Thoracic aorta (tissue), 2 donors: ENCODE measurements at regions not wholly inside any gene's neighbourhood (a gene's known extent, or its start where the extent isn't known, plus 50 kb on each side); places are given as distances from the start of the nearest gene placed in this dataset.

Experiments used
- ATAC-seq: fragments of 150-250 bp; one replicate; pipeline ENCODE4 v1.8.0; 2017; ENCODE audit warnings: low read depth; ENCODE audit not compliant: insufficient number of reproducible peaks, low FRiP score
- DNase-seq: peaks from one replicate; pipeline ENCODE4 v3.0.0-alpha.2; 2020; ENCODE audit warnings: low spot score
- H3K27ac ChIP-seq, 2 donors: fragments of 200-600 bp; sonication (generic); 1 replicate in 1 of 2; 2 replicates in 1 of 2; pipeline ENCODE4 v1.5.1; 2016; ENCODE audit warnings: mild to moderate bottlenecking in 2 of 2, moderate library complexity in 2 of 2
- H3K27me3 ChIP-seq: fragments of 200-600 bp; sonication (generic); replicated peaks from 2 replicates; pipeline ENCODE4 v1.6.0; 2016; ENCODE audit warnings: mild to moderate bottlenecking; ENCODE audit not compliant: insufficient read depth
- H3K36me3 ChIP-seq: fragments of 200-600 bp; sonication (generic); one replicate; pipeline ENCODE4 v1.5.1; 2016
- H3K4me1 ChIP-seq, 2 donors: fragments of 200-600 bp; sonication (generic); 1 replicate in 1 of 2; 2 replicates in 1 of 2; pipeline versions ENCODE4 v1.5.1 to v1.6.0; 2016; ENCODE audit warnings: low read depth in 2 of 2, mild to moderate bottlenecking in 1 of 2; ENCODE audit not compliant: control insufficient read depth in 1 of 2
- H3K4me3 ChIP-seq: fragments of 200-600 bp; sonication (generic); 2 replicates; pipeline ENCODE4 v1.5.1; 2016; ENCODE audit warnings: mild to moderate bottlenecking
- H3K9me3 ChIP-seq: fragments of 200-600 bp; sonication (generic); 2 replicates; pipeline ENCODE4 v1.5.1; 2016
- TF ChIP-seq, protein P1 (sequence below): fragments of 200-600 bp; sonication (generic); IDR thresholded peaks from one replicate; pipeline ENCODE4 v1.5.1; 2019; ENCODE audit warnings: antibody characterized with exemption

DNA sequence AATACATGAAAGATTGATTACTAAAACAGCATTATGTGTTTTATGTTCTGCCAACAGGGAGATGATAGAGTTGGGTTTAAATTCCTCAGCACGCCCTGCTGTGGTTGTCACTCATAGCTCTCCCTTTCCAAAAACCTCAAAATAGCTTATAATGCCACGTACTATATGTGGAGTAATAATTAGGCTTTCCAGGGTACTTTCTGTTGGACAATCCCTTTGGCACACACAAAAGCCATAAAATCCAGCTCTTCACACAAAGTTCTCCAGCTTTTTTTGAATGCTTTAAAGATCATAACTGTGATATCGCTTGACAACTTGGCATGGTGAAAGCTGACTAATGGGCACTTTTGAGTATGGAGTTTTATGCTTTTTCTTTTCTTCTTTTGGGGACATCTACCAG, 145.3 kb upstream of the DCN start:
- peaks cover 10 to 25% of the 10 kb centered on the region in 2 donors for H3K4me1 ChIP-seq
- TF ChIP-seq, protein P1, sequence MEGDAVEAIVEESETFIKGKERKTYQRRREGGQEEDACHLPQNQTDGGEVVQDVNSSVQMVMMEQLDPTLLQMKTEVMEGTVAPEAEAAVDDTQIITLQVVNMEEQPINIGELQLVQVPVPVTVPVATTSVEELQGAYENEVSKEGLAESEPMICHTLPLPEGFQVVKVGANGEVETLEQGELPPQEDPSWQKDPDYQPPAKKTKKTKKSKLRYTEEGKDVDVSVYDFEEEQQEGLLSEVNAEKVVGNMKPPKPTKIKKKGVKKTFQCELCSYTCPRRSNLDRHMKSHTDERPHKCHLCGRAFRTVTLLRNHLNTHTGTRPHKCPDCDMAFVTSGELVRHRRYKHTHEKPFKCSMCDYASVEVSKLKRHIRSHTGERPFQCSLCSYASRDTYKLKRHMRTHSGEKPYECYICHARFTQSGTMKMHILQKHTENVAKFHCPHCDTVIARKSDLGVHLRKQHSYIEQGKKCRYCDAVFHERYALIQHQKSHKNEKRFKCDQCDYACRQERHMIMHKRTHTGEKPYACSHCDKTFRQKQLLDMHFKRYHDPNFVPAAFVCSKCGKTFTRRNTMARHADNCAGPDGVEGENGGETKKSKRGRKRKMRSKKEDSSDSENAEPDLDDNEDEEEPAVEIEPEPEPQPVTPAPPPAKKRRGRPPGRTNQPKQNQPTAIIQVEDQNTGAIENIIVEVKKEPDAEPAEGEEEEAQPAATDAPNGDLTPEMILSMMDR: no peak
- DNase-seq (no peak), ATAC-seq (no peak)
- H3K4me3 ChIP-seq: peak overlapping the region; percentile 53
- no peaks in the 10 kb centered on the region for H3K36me3 ChIP-seq
- H3K27ac ChIP-seq: no peak overlapping the region
- no peaks in the 10 kb centered on the region for H3K9me3 ChIP-seq
- H3K27me3 ChIP-seq: no peaks in the 10 kb centered on the region

- Histone ChIP-seq H3K9me3 (no peaks in the 10 kb centered on the region), H3K36me3 (no peaks in the 10 kb centered on the region), H3K4me3 (peak overlapping the region; percentile 53), H3K4me1 (peaks cover 10 to 25% of the 10 kb centered on the region in 2 donors), H3K27me3 (no peaks in the 10 kb centered on the region), H3K27ac (peak overlapping the region in 1 of 2 donors; percentile 15)
- DNase-seq: no peak
- ATAC-seq: no peak
- TF ChIP-seq, protein P1: no peak
Observed at GRCh38 chr12:91327131-91327530, 144.5 kb upstream of the DCN start.

DNA sequence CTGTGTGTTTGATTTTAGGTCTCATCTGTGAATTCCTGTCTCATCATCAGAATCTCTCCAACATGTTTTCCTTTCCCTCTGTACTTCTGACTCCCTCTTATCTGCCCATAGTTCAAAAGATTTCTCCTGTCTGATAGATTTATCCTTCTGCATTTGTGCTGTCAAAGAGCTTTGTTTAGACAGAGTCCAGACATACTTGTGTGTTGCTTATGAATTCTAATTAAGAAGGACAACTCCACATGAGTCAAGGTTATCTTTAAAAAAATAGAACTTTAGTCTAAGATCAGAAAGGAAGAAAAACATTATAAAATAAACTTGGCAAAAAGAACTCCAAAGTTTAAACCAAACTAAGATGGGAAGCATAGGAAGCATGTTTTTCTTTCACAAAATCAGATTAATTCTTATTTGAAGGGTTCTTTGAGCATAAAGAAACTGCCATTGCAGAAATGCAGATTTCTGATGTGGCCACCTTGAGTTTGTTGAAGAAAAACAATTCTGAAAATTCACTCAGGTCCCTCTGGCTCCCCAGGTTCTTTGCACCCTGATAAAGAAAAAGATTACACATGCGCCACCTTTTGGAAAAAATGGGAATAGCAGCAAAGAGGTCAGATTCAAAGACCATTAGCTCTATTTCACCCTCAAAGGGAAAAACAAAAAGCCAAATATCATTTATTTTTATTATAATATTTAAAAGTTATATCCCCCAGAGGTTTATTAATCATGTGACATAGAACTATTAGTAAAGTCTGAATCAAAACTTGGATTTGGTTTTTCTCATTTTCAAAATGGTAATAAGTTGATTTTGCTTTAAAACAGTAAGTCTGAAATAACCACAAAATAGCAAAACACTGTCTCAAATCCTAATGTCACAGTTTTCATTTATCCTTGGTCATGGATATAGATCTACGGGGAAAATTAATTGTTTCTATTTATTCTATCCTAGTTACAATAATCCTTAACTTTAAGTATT, 143.7 kb upstream of the DCN start:
- DNase-seq (peak; percentile 4), ATAC-seq (peak; percentile 45)
- H3K27me3 ChIP-seq: no peaks in the 10 kb centered on the region
- no peak overlapping the region for H3K4me3 ChIP-seq
- H3K4me1 ChIP-seq: peaks cover 10 to 25% of the 10 kb centered on the region in 2 donors
- peak overlapping the region in 1 of 2 donors; percentile 15 for H3K27ac ChIP-seq
- H3K36me3 ChIP-seq: no peaks in the 10 kb centered on the region
- TF ChIP-seq, protein P1: peak; percentile 79
- no peaks in the 10 kb centered on the region for H3K9me3 ChIP-seq

- Histone ChIP-seq H3K27me3 (no peaks in the 10 kb centered on the region), H3K36me3 (no peaks in the 10 kb centered on the region), H3K9me3 (no peaks in the 10 kb centered on the region), H3K4me3 (no peak overlapping the region), H3K27ac (no peak overlapping the region), H3K4me1 (peaks cover 15 to 22% of the 10 kb centered on the region in 2 donors)
- no peak for ATAC-seq
- no peak for DNase-seq
- TF ChIP-seq, protein P1: no peak
Observed at GRCh38 chr12:91320999-91321398, 138.4 kb upstream of the DCN start.

GRCh38 chr12:91319071-91319760, 136.6 kb upstream of the DCN start:
- Histone ChIP-seq H3K27ac (no peak overlapping the region), H3K4me1 (peaks cover 15 to 20% of the 10 kb centered on the region in 2 donors), H3K27me3 (no peaks in the 10 kb centered on the region), H3K9me3 (no peaks in the 10 kb centered on the region), H3K36me3 (no peaks in the 10 kb centered on the region), H3K4me3 (no peak overlapping the region)
- TF ChIP-seq, protein P1: no peak
- no peak for ATAC-seq
- DNase-seq: no peak
